HG02884 (cell line): ENCODE measurements at regions not wholly inside any gene's neighbourhood (a gene's known extent, or its start where the extent isn't known, plus 50 kb on each side); places are given as distances from the start of the nearest gene placed in this dataset.

Experiments used
- ATAC-seq: cut with Tn5 transposase; IDR thresholded peaks from one replicate; pipeline ENCODE4 v1.9.1; 2021; ENCODE audit warnings: mild to moderate bottlenecking, moderate library complexity; ENCODE audit not compliant: unreplicated experiment

- ATAC-seq = no peak
Observed at GRCh38 chr4:106773076-106773905, 262.8 kb downstream of the DKK2 start.

GRCh38 chr4:106767991-106768390 is 268.1 kb downstream of the DKK2 start:
- ATAC-seq = no peak

GRCh38 chr4:106766519-106766918 is 269.6 kb downstream of the DKK2 start:
- ATAC-seq = no peak

GRCh38 chr4:106764774-106765173 is 271.3 kb downstream of the DKK2 start:
- no peak for ATAC-seq

- ATAC-seq = no peak
Observed at GRCh38 chr4:106762666-106763443, 273.3 kb downstream of the DKK2 start.

- ATAC-seq = no peak
Observed at GRCh38 chr4:106753426-106753825, 282.7 kb downstream of the DKK2 start.

- ATAC-seq = no peak
Observed at GRCh38 chr4:106746451-106746850, 289.7 kb downstream of the DKK2 start.

- ATAC-seq = no peak
Observed at GRCh38 chr4:106738121-106738520, 298.0 kb downstream of the DKK2 start.

- ATAC-seq = no peak
Observed at GRCh38 chr4:106718548-106718947, 317.6 kb downstream of the DKK2 start.

- ATAC-seq = no peak
Observed at GRCh38 chr4:106717091-106717490, 319.0 kb downstream of the DKK2 start.

- no peak for ATAC-seq
Observed at GRCh38 chr4:106715825-106716224, 320.3 kb downstream of the DKK2 start.

GRCh38 chr4:106708464-106708816 is 327.7 kb downstream of the DKK2 start:
- no peak for ATAC-seq

GRCh38 chr4:106707776-106708463 is 328.2 kb downstream of the DKK2 start:
- ATAC-seq = no peak

GRCh38 chr4:106704253-106704870 is 331.8 kb downstream of the DKK2 start:
- ATAC-seq = no peak

- ATAC-seq = no peak
Observed at GRCh38 chr4:106700321-106700720, 331.7 kb upstream of the GIMD1 start.

- ATAC-seq = no peak
Observed at GRCh38 chr4:106698621-106699195, 330.1 kb upstream of the GIMD1 start.

- no peak for ATAC-seq
Observed at GRCh38 chr4:106695501-106696262, 327.1 kb upstream of the GIMD1 start.

- ATAC-seq = no peak
Observed at GRCh38 chr4:106694232-106694631, 325.7 kb upstream of the GIMD1 start.

GRCh38 chr4:106691749-106692148 is 323.2 kb upstream of the GIMD1 start:
- no peak for ATAC-seq

- ATAC-seq = no peak
Observed at GRCh38 chr4:106690487-106690886, 321.9 kb upstream of the GIMD1 start.
